A673 (cell line): ENCODE measurements at regions not wholly inside any gene's neighbourhood (a gene's known extent, or its start where the extent isn't known, plus 50 kb on each side); places are given as distances from the start of the nearest gene placed in this dataset.

ENCODE experiments used
- CTCF ChIP-seq: fragments of 300-800, 200-600 bp; sonication (generic); conservative IDR thresholded peaks from 2 replicates; pipeline ENCODE4 v1.5.1; 2017; ENCODE audit warnings: low read depth, mild to moderate bottlenecking, antibody characterized with exemption, low read length, moderate library complexity, mixed read lengths
- EZH2 ChIP-seq: fragments of 200-600 bp; sonication (generic); IDR thresholded peaks from 2 replicates; pipeline ENCODE4 v1.6.1; 2017; ENCODE audit warnings: borderline replicate concordance, low read depth, mild to moderate bottlenecking, mixed read lengths, antibody characterized with exemption, low read length; ENCODE audit not compliant: poor library complexity, severe bottlenecking

GRCh38 chr14:71481021-71481654 lies 451.1 kb upstream of the RGS6 start:
- TF ChIP-seq CTCF = no peak
- no peak for TF ChIP-seq EZH2
